ENCODE measurements at regions not wholly inside any gene's neighbourhood (a gene's known extent, or its start where the extent isn't known, plus 50 kb on each side); places are given as distances from the start of the nearest gene placed in this dataset.

DNA sequence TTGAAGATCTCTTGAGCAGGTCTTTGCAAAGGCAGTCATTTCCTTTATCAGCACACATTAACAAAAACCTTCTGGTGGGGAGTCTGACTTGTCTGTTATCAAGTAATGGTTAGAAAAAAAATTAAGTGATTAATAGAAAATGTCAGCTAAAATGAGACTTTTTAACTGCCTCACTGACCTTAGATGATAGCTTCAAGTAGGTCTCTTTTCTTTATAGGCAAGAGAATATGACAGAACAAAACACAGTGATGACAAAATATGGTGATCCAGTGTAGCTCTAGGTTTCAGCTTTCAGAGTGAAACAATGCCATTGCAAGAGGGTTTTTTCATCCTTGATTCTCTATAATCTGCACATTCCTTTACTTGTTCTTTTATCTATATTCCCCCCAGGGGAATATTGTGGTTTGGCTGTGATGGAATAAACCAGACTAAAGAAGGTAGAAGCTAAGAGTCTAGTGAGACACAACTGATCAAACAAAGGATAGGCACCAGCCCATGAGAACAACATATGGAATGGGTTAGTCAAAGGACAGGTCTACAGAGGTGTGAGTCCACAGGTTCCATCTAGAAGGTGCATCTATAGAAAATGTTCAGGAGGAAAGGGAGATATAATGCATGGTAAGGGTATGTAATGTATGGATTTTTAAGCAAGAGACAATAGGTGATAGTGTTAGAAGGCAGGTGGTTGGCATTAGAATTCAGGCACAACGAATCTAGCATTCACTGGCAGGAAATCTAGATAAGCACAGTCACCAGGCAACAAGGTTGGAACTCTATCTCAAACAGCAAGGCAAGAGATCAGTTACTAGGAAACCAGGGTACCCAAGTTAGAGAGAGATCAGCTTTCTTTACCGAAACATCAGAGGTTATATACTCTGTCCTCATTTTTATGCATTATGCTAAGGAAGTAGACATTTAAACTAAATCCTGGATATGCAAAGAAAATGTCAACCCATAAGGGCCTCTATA, 228.9 kb upstream of the SMLR1 start:
- Histone ChIP-seq H3K27me3 (no peaks in the 10 kb centered on the region), H3K36me3 (no peaks in the 10 kb centered on the region), H3K9me3 (ENCODE audit: low read depth) (no peaks in the 10 kb centered on the region), H3K4me3 (no peak overlapping the region), H3K27ac (no peak overlapping the region), H3K4me1 (ENCODE audit: low read depth) (no peaks in the 10 kb centered on the region)
- peak in 1 of 2 donors; percentile 38 for DNase-seq (ENCODE audit: low read depth in 1 of 2, low spot score in 1 of 2)
- no peak for TF ChIP-seq CTCF (IDR thresholded peaks at IDR 0.05; ENCODE audit: low read depth, low read length)

- peaks cover 6% of the 10 kb centered on the region for H3K4me1 ChIP-seq (ENCODE audit: low read depth)
- DNase-seq (ENCODE audit: low read depth in 1 of 2, low spot score in 1 of 2) = no peak
- no peak overlapping the region for H3K27ac ChIP-seq
- no peaks in the 10 kb centered on the region for H3K27me3 ChIP-seq
- no peak for TF ChIP-seq CTCF (IDR thresholded peaks at IDR 0.05; ENCODE audit: low read depth, low read length)
- H3K9me3 ChIP-seq (ENCODE audit: low read depth) = no peaks in the 10 kb centered on the region
- H3K36me3 ChIP-seq = no peaks in the 10 kb centered on the region
- H3K4me3 ChIP-seq = no peak overlapping the region
Observed at GRCh38 chr6:130600880-130601341, 226.3 kb upstream of the SMLR1 start.

DNA sequence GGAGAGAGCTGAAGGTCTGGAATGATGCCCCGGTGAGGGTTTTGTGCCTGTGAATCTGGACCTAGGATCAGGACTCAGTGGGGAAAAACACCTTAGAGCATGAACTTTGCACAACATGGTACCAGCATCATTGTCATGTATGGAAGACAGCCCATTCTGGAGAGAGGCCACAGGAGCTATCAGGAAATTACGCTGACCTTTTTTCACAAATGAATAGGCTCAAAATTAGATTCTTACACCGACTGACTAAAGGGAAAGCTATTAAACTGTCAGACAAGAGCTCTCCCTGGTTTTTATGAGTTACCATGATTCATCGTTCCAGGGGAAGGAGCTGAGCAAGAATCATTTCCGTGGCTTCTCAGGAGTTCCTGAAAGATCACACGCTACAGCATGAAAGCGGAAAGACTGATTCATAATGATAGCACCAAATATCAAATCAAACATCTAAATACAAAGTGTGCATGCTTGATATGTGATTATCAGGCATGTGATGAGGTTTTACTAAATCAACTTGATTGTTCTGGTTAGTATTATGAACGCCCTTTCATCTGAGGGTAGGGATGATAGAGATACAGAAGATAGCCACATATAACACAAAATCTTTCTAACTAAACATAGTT, 224.9 kb upstream of the SMLR1 start:
- DNase-seq (ENCODE audit: low read depth in 1 of 2, low spot score in 1 of 2) = peak in 1 of 2 donors; percentile 76
- no peak for TF ChIP-seq CTCF (IDR thresholded peaks at IDR 0.05; ENCODE audit: low read depth, low read length)
- Histone ChIP-seq H3K4me3 (no peak overlapping the region), H3K9me3 (ENCODE audit: low read depth) (no peaks in the 10 kb centered on the region), H3K4me1 (ENCODE audit: low read depth) (peaks cover 6% of the 10 kb centered on the region), H3K27ac (no peak overlapping the region), H3K36me3 (no peaks in the 10 kb centered on the region), H3K27me3 (no peaks in the 10 kb centered on the region)

DNA sequence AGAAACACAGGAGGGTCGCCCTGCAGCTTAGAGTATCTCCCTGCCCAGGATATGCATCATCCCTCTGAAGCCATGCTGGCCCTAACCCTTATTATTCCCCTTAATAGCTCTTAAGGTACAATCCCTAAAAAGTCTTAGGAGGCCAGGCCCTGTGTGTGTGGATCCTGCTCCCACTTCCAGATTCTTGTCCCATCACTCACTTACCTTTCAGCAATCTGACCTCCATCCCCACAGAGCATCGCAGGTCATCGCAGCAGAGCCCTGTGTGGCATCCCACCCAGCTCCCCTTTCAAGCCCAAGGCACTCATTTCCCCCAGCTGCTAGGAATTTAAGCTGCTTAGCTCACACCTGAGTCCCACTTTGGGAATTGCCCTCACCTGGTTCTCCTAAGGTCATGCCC, 223.8 kb upstream of the SMLR1 start:
- Histone ChIP-seq H3K9me3 (ENCODE audit: low read depth) (no peaks in the 10 kb centered on the region), H3K4me3 (no peak overlapping the region), H3K4me1 (ENCODE audit: low read depth) (peaks cover 6% of the 10 kb centered on the region), H3K27ac (no peak overlapping the region), H3K27me3 (no peaks in the 10 kb centered on the region), H3K36me3 (no peaks in the 10 kb centered on the region)
- no peak for DNase-seq (ENCODE audit: low read depth in 1 of 2, low spot score in 1 of 2)
- TF ChIP-seq CTCF (IDR thresholded peaks at IDR 0.05; ENCODE audit: low read depth, low read length) = no peak

DNA sequence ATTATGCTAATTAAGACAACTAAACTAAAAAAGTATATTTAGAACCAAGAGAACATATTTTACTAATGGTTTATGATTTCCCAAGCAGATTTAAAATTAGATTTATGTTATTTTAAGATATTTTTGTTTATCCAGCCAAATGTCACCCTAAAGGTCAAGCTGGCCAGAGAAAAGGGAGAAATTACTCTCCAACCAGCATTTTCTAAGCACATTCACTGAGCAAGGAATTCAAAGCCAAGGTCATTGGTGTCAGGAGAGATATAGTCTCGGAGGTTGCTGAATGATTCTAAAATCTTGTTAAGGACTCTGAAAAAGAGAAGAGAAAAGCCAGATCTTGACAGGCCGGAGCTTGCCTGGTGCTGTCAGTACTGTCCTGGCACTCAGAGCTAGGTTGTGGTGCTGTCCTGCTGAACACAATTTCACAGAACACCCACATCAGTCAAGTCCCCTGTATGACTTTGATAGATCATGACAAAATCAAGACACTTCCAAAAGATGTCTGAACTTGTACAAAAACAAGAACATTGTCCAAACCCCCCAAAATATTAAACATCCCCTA, 222.3 kb upstream of the SMLR1 start:
- H3K27ac ChIP-seq = peak overlapping the region; percentile 15
- no peak for DNase-seq (ENCODE audit: low read depth in 1 of 2, low spot score in 1 of 2)
- no peaks in the 10 kb centered on the region for H3K27me3 ChIP-seq
- no peaks in the 10 kb centered on the region for H3K36me3 ChIP-seq
- no peak for TF ChIP-seq CTCF (IDR thresholded peaks at IDR 0.05; ENCODE audit: low read depth, low read length)
- H3K9me3 ChIP-seq (ENCODE audit: low read depth) = no peaks in the 10 kb centered on the region
- H3K4me1 ChIP-seq (ENCODE audit: low read depth) = peaks cover 6% of the 10 kb centered on the region
- no peak overlapping the region for H3K4me3 ChIP-seq
